Hindlimb muscle (tissue), 1 donor: ENCODE measurements at regions not wholly inside any gene's neighbourhood (a gene's known extent, or its start where the extent isn't known, plus 50 kb on each side); places are given as distances from the start of the nearest gene placed in this dataset.

Experiments
- DNase-seq: peaks from one replicate; pipeline ENCODE4 v3.0.0-alpha.2; 2013

- no peak for DNase-seq
These were observed 95.0 kb upstream of the AKR1E2 start for GRCh38 chr10:4730998-4731397.

DNA sequence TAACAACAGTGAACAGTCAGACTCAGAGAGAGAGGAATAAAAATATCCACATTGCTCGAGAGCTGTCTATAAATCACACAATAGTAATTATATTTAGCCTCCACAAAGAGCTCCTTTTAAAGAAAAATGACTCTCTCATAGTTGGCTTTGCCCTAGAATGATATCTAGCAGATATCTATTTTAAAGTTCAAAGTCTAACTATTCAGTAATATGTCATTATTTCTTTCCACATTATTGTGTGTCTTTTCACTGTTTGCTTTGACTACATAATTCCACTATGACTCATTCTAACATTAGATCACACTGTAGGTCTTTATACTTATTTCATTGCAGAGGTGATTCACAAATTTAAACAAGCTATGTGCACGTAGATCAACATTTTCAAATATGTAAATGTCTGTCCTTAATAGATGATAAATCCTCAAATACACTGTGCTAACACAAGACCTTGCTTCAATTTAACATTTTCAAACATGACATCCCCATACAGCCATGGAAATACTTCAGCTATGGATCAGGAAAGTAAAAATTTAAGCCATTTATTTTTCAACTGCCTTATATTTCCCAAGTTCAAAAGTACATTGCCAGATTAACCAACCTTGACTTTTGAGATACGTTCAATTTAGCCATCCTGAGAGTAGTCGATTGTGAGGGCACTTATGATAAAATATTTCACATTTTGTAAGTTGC, 99.9 kb upstream of the AKR1E2 start:
- DNase-seq = no peak

- DNase-seq = no peak
These were observed 102.1 kb upstream of the AKR1E2 start for GRCh38 chr10:4723860-4724259.

DNA sequence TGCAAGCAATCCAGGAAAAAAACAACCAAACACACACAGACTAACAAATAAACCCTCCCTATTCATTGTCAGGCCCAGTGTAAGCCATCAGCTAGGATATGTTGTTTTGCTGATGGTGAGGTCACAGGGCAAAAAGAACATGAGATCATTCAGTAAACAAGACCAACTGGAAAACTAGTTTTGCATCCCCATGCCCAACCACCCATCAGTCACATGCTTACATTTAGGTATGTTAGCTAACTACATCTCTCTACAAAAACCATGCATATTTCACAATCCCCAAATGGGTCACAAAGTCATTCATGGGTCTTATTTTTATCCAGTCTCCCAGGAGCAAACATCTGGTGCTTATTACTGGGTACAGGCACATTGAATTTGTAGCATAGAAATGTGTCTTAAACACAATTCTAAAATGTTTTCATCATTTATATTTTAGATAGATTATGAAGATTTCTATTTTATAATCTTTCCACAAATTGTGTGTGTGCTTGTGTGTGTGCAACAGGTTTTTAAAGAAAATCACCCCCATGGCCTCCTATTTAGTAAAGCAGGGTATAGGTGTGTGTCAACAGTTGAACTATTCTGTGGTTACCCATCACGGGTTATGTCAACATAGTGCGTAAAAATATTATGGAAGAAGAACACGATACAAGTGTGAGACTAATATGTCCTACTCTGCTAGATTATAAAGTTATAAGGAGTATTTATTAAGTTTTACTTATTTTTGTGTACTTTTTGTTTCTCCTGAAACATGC, 103.8 kb upstream of the AKR1E2 start:
- DNase-seq = peak; percentile 23

DNA sequence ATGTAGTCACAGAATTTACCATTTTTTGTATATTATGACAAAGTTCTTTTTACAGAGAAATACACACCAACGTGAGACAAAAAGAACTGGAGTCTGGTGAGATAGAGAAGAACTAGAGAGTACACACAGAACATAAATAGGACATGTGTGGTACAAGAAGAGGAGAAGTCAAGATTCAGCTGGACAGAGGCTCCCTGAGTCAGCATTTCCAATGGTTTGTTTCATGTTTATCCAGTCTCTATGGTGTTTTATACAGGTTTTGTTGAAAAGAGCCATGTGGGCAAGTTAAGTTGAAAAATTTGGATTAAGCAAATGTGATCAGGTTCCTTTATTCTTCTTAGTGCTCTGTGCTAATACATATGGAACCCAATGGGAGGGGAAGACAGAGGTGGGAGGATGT, 105.5 kb upstream of the AKR1E2 start:
- DNase-seq = no peak

DNA sequence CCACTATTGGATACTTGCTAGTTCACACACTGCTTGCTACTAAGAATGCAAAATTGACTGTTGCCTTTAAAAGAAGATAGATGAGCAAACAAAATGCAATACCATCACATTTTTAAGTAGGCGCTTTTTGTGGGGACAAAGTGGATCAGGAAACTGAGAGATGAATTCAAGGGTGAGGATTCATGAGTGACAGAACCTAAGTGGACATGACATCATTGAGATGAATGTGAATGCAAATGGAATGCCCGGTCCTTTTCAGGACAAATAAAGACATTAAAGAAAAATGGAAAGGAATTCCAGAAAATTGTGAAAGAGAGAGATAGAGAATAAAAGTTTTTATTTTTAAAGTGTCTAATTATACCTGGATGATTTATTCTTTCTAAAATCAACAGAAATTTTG, 106.3 kb upstream of the AKR1E2 start:
- no peak for DNase-seq

- DNase-seq = no peak
These were observed 107.0 kb upstream of the AKR1E2 start for GRCh38 chr10:4719036-4719435.

DNA sequence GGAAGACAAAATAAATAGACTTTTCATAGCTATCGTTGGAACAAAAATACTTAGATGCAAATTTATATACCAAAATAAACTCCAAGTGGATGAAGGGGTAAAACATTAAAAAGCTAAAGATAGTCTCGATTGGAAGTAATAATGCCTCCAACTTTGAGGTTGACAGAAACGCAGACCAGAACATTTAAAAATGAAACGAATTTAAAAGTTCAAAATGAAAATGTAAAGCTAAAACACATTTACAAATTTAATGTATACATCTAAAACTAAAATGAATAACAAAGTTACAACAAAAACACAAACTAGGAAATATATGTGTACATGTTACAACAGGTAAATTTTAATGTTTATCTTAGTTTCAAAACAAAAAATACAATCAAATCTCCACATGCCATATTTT, 107.5 kb upstream of the AKR1E2 start:
- DNase-seq = no peak

- no peak for DNase-seq
These were observed 108.3 kb upstream of the AKR1E2 start for GRCh38 chr10:4717670-4718069.

DNA sequence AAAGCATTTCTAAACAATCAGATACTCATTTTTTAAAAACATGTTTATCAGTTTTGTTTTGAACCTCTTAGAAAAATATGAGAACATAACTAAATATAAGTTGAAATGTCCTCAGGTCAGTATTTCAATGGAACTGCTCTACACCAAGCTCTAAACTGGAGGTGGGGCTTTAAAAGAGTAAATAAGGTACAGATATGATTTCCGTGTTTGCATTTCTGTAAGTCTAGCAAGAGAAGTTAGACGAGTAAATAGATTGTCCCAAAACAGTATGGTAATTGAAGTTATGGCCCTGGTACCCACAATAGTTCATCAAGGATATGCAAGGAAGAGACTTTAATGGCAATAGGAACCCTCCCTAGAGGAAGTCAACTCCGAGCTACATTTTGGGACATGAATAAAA, 115.1 kb upstream of the AKR1E2 start:
- no peak for DNase-seq

DNA sequence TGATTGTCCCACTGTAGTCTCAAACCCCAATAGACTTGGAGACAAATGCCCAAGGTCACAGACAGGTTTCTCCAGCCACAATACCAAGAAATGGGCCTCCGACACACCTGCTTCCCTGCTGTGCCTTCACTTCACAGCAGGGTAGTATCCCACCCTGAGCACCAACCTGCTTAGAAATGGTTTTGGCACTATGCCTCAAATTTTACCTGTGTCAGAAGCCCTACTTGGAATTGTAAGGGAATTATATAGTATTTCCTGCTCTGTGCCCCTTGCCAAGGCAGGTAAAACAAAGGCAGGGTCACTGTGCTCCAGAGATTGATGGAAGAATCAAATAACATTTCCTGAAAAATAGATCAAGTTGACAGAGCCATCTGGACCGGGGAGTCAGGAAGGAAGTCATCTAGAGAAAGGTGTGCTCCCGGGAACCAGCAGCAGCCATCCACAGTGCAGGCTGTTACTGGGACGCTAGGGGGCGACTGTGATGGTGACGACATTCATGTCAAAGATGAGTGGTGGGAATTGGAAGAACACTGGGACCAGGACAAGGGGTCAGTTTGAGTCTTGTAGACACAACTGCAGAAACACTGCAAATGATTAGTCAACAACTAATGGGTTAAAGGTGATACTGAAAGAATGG, 117.8 kb upstream of the AKR1E2 start:
- no peak for DNase-seq

DNA sequence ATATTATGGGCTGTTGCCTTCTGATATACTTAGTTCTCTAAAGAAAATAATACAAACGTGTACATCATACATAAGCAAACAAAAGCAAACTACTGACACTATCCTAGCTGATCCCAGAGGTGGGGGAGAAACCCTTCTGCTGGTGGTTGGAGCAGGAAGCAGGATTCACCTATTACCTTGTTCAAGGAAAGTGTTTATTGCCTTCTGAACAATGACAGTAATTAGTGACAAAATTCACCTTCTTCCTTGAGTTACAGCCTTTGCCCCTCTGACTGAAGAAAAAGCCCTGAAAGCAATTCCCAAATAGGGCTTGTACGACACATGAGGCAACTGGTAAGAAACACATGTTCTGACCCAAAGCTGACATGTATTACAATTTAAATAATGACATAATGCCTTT, 118.8 kb upstream of the AKR1E2 start:
- no peak for DNase-seq

GRCh38 chr10:4704034-4704545, 121.9 kb upstream of the AKR1E2 start:
- DNase-seq = peak; percentile 74

GRCh38 chr10:4701016-4701415, 125.0 kb upstream of the AKR1E2 start:
- DNase-seq = no peak

GRCh38 chr10:4699950-4700730, 125.9 kb upstream of the AKR1E2 start:
- DNase-seq = no peak

DNA sequence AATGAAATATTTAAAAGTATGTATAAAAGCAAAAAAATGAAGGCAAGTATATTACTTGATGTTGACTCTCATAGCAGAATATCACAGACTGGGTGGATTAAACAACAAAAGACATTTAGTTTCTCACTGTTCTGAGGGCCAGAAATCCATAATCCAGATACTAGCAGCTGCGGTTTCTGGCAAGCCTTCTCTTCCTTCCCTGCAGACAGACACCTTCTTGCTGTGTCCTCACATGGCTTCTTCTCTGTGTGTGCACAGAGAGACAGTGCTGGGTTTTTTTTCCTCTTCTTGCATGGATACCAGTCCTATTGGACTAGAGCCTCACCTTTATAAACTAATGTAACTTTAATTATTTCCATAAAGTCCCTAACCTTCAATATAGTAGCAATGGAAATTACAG, 127.9 kb upstream of the AKR1E2 start:
- peak; percentile 45 for DNase-seq

DNA sequence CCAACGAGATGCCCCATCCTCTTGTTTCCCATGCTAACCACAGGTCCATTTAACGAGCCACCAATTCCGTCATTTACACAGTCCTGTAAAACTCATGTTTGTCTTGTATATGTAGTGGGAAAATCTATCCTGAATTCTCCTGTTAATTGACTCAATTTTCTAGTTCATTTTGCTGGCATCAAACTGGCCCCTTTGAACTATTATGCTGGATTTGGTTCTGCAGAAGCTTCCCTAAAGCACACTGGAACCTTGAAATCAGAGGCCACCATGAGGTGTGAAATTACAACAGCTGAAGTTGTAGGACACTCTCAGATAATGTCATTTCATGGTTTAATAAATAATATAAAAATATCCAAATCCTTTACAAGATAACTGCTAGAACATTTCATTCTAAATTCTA, 129.8 kb upstream of the AKR1E2 start:
- DNase-seq = no peak

GRCh38 chr10:4693967-4694366, 132.0 kb upstream of the AKR1E2 start:
- no peak for DNase-seq

DNA sequence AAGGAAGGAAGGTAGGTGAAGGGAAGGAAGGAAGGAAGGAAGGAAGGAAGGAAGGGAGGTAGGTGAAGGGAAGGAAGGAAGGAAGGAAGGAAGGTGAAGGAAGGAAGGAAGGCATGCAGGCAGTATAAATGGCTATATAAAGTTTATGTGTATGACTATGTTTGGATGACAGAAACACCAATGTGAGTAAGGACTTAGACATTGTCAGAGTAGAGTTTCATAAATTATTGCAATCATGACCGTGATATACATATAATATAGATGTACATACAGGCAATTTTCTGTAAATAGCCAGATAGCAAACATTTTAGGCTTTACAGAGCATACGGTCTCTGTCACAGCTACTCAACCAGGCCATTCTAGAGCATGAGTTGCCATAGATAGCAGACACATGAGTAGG, 133.8 kb upstream of the AKR1E2 start:
- no peak for DNase-seq

- no peak for DNase-seq
These were observed 134.2 kb upstream of the AKR1E2 start for GRCh38 chr10:4691776-4692175.

GRCh38 chr10:4691301-4691700, 134.7 kb upstream of the AKR1E2 start:
- no peak for DNase-seq

GRCh38 chr10:4688601-4689000, 137.4 kb upstream of the AKR1E2 start:
- no peak for DNase-seq

DNA sequence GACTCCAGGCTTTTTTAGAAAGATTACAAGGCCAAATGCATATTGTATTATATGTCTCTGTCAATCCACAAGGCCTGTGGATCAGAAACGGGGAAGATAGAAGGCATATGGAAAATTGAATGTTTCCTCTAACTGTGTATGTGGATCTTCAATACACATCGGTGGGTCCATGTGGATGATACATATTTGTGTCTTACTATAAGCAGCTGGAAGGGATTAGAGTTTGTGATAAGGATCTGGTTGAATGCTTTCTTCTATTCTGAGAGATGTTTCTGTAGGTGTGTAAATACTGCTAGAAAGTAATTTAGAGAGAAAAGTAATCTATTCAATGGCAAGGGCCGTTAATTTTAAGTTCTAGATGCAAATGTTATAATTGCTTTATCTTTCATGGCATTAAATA, 137.8 kb upstream of the AKR1E2 start:
- DNase-seq = no peak
